H1 (cell line): ENCODE measurements at regions not wholly inside any gene's neighbourhood (a gene's known extent, or its start where the extent isn't known, plus 50 kb on each side); places are given as distances from the start of the nearest gene placed in this dataset.

Experiments
- ASH2L ChIP-seq: fragments of 200-600, 300-600 bp; sonication (generic); IDR thresholded peaks from one replicate; pipeline ENCODE4 v1.7.1; 2017; ENCODE audit warnings: low read length
- MAFK ChIP-seq: IDR thresholded peaks from 2 replicates; pipeline ENCODE4 v1.6.1; 2012; ENCODE audit warnings: low read depth, mild to moderate bottlenecking, improper control_type of control experiment, low read length

GRCh38 chr18:26772691-26773090 lies 92.8 kb downstream of the AQP4 start (continued):
- TF ChIP-seq ASH2L: no peak
- TF ChIP-seq MAFK: no peak
